Peyer's patch (tissue), 4 donors: ENCODE measurements at regions not wholly inside any gene's neighbourhood (a gene's known extent, or its start where the extent isn't known, plus 50 kb on each side); places are given as distances from the start of the nearest gene placed in this dataset.

Source experiments
- POLR2A ChIP-seq, 2 donors: fragments of 450-650 bp; IDR thresholded peaks; one replicate each; pipeline ENCODE4 v1.5.1; 2017; ENCODE audit warnings: antibody characterized with exemption in 2 of 2, mild to moderate bottlenecking in 2 of 2, moderate library complexity in 2 of 2
- TF ChIP-seq, protein P1 (sequence below), 6 experiments: fragments of 450-650 bp in 4 of 6; fragments of 200-600 bp in 2 of 6; sonication (generic) in 1 of 6; IDR thresholded peaks; one replicate each; pipeline ENCODE4 v1.5.1; 2017 to 2019; ENCODE audit warnings: antibody characterized with exemption in 6 of 6, mild to moderate bottlenecking in 3 of 6, moderate library complexity in 1 of 6

DNA sequence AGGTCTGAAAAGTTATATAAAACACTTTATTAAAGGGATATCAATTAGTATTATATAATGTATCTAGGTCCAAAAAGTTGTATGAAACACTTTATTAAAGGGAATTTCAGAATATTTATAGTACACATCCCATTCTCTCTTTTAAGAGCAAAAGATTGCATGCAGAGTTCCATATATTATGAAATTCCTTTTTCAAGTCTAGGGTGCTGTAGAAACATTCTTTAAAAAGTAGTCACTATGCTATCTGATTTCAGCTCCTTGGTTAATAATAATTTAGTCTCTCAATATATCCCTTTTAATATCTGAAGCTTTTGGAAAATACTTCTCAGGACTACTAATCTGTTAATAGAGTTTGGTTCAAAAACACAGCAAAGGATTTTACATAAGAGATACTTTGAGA lies 1496.1 kb upstream of the C9orf72 start:
- no peak for TF ChIP-seq POLR2A (IDR thresholded peaks at IDR 0.05)
- TF ChIP-seq, protein P1, sequence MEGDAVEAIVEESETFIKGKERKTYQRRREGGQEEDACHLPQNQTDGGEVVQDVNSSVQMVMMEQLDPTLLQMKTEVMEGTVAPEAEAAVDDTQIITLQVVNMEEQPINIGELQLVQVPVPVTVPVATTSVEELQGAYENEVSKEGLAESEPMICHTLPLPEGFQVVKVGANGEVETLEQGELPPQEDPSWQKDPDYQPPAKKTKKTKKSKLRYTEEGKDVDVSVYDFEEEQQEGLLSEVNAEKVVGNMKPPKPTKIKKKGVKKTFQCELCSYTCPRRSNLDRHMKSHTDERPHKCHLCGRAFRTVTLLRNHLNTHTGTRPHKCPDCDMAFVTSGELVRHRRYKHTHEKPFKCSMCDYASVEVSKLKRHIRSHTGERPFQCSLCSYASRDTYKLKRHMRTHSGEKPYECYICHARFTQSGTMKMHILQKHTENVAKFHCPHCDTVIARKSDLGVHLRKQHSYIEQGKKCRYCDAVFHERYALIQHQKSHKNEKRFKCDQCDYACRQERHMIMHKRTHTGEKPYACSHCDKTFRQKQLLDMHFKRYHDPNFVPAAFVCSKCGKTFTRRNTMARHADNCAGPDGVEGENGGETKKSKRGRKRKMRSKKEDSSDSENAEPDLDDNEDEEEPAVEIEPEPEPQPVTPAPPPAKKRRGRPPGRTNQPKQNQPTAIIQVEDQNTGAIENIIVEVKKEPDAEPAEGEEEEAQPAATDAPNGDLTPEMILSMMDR (IDR thresholded peaks at IDR 0.05), result no peak
